GM21576 (cell line): ENCODE measurements at regions not wholly inside any gene's neighbourhood (a gene's known extent, or its start where the extent isn't known, plus 50 kb on each side); places are given as distances from the start of the nearest gene placed in this dataset.
"Not testable (repeated sequence)": the region's sequence is repeated elsewhere in the genome, so short reads cannot be mapped to it uniquely, and the experiment has no call there.

ENCODE experiments used
- ATAC-seq: cut with Tn5 transposase; IDR thresholded peaks from one replicate; pipeline ENCODE4 v1.9.1; 2021; ENCODE audit warnings: mild to moderate bottlenecking, moderate library complexity; ENCODE audit not compliant: unreplicated experiment

GRCh38 chr6:92667843-92668242 is 751.5 kb downstream of the EPHA7 start:
- ATAC-seq, result no peak

- no peak for ATAC-seq
Measured at GRCh38 chr6:92648364-92649086, 770.8 kb downstream of the EPHA7 start.

GRCh38 chr6:92647630-92648029 is 771.7 kb downstream of the EPHA7 start:
- no peak for ATAC-seq

- not testable (repeated sequence) for ATAC-seq
Measured at GRCh38 chr6:92644104-92644791, 775.1 kb downstream of the EPHA7 start.

- no peak for ATAC-seq
Measured at GRCh38 chr6:92635553-92636153, 783.7 kb downstream of the EPHA7 start.

GRCh38 chr6:92634561-92634960 is 784.8 kb downstream of the EPHA7 start:
- no peak for ATAC-seq

GRCh38 chr6:92623431-92623830 is 795.9 kb downstream of the EPHA7 start:
- no peak for ATAC-seq

GRCh38 chr6:92617721-92618120 is 801.6 kb downstream of the EPHA7 start:
- ATAC-seq, result no peak

- ATAC-seq, result no peak
Measured at GRCh38 chr6:92608751-92609150, 810.6 kb downstream of the EPHA7 start.

GRCh38 chr6:92593201-92593600 is 826.2 kb downstream of the EPHA7 start:
- ATAC-seq, result no peak

GRCh38 chr6:92589996-92590395 is 829.4 kb downstream of the EPHA7 start:
- no peak for ATAC-seq

- no peak for ATAC-seq
Measured at GRCh38 chr6:92588148-92588547, 831.2 kb downstream of the EPHA7 start.

- ATAC-seq, result no peak
Measured at GRCh38 chr6:92587525-92587924, 831.8 kb downstream of the EPHA7 start.

GRCh38 chr6:92586236-92586977 is 833.0 kb downstream of the EPHA7 start:
- no peak for ATAC-seq

GRCh38 chr6:92582211-92582610 is 837.1 kb downstream of the EPHA7 start:
- no peak for ATAC-seq

- no peak for ATAC-seq
Measured at GRCh38 chr6:92577077-92577719, 842.2 kb downstream of the EPHA7 start.

- ATAC-seq, result no peak
Measured at GRCh38 chr6:92568541-92568940, 850.8 kb downstream of the EPHA7 start.

- ATAC-seq, result no peak
Measured at GRCh38 chr6:92566632-92567031, 852.7 kb downstream of the EPHA7 start.

- ATAC-seq, result no peak
Measured at GRCh38 chr6:92564376-92564775, 855.0 kb downstream of the EPHA7 start.

GRCh38 chr6:92559611-92560010 is 859.7 kb downstream of the EPHA7 start:
- no peak for ATAC-seq

- no peak for ATAC-seq
Measured at GRCh38 chr6:92559003-92559402, 860.4 kb downstream of the EPHA7 start.
